ENCODE measurements at regions not wholly inside any gene's neighbourhood (a gene's known extent, or its start where the extent isn't known, plus 50 kb on each side); places are given as distances from the start of the nearest gene placed in this dataset.

GRCh38 chr6:21371061-21371460 is 222.5 kb upstream of the SOX4 start:
- no peak for TF ChIP-seq CTCF (conservative IDR thresholded peaks at IDR 0.05; ENCODE audit: low read depth, low read length)
- no peak for DNase-seq (ENCODE audit: low read depth)
- H3K4me3 ChIP-seq (ENCODE audit: low read length): no peak overlapping the region

GRCh38 chr6:21371676-21372171 is 221.8 kb upstream of the SOX4 start:
- no peak for TF ChIP-seq CTCF (conservative IDR thresholded peaks at IDR 0.05; ENCODE audit: low read depth, low read length)
- DNase-seq (ENCODE audit: low read depth): peak; percentile 91
- no peak overlapping the region for H3K4me3 ChIP-seq (ENCODE audit: low read length)

- no peak for TF ChIP-seq CTCF (conservative IDR thresholded peaks at IDR 0.05; ENCODE audit: low read depth, low read length)
- DNase-seq (ENCODE audit: low read depth): no peak
- no peak overlapping the region for H3K4me3 ChIP-seq (ENCODE audit: low read length)
Observed at GRCh38 chr6:21375151-21376116, 218.1 kb upstream of the SOX4 start.

- H3K4me3 ChIP-seq (ENCODE audit: low read length): no peak overlapping the region
- DNase-seq (ENCODE audit: low read depth): no peak
- TF ChIP-seq CTCF (conservative IDR thresholded peaks at IDR 0.05; ENCODE audit: low read depth, low read length): no peak
Observed at GRCh38 chr6:21377356-21377755, 216.2 kb upstream of the SOX4 start.

- no peak for TF ChIP-seq CTCF (conservative IDR thresholded peaks at IDR 0.05; ENCODE audit: low read depth, low read length)
- no peak overlapping the region for H3K4me3 ChIP-seq (ENCODE audit: low read length)
- no peak for DNase-seq (ENCODE audit: low read depth)
Observed at GRCh38 chr6:21381331-21381963, 212.1 kb upstream of the SOX4 start.

- no peak overlapping the region for H3K4me3 ChIP-seq (ENCODE audit: low read length)
- TF ChIP-seq CTCF (conservative IDR thresholded peaks at IDR 0.05; ENCODE audit: low read depth, low read length): no peak
- no peak for DNase-seq (ENCODE audit: low read depth)
Observed at GRCh38 chr6:21382821-21383449, 210.6 kb upstream of the SOX4 start.
